Activated CD8-positive, alpha-beta memory T cell treated with anti-CD3 and anti-CD28 coated beads, Interleukin-2, amount 50 U/mL, for 1 hour (primary cell): ENCODE measurements at regions not wholly inside any gene's neighbourhood (a gene's known extent, or its start where the extent isn't known, plus 50 kb on each side); places are given as distances from the start of the nearest gene placed in this dataset.
"Not testable (repeated sequence)": the region's sequence is repeated elsewhere in the genome, so short reads cannot be mapped to it uniquely, and the experiment has no call there.

Source experiments
- DNase-seq: peaks from one replicate; pipeline ENCODE4 v3.0.0-alpha.2; 2020; ENCODE audit errors: extremely low read depth

- DNase-seq: no peak
Observed at GRCh38 chr2:196486146-196486545, 153.4 kb upstream of the CCDC150 start.

DNA sequence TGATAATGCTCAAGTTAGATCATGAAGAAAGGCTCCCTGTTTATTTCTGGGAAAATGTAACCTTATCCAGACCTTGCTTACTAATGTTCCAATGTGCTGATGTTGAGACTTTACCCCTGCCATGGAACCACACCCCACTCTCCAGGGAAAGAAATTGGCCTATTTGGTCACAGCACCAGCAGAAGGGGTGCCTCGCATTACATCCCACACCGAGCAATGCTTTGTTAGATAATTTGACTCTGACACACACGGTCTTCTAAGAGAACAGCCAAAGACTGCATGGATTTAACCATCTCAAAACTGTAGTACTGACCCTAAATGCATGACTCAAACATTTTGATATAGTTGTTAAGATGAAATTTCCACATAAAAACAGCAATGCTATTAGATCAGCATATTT, 152.1 kb upstream of the CCDC150 start:
- no peak for DNase-seq

- DNase-seq: no peak
Observed at GRCh38 chr2:196489371-196489770, 150.1 kb upstream of the CCDC150 start.

GRCh38 chr2:196492946-196493345, 146.6 kb upstream of the CCDC150 start:
- no peak for DNase-seq

- no peak for DNase-seq
Observed at GRCh38 chr2:196498962-196499361, 140.6 kb upstream of the CCDC150 start.

DNA sequence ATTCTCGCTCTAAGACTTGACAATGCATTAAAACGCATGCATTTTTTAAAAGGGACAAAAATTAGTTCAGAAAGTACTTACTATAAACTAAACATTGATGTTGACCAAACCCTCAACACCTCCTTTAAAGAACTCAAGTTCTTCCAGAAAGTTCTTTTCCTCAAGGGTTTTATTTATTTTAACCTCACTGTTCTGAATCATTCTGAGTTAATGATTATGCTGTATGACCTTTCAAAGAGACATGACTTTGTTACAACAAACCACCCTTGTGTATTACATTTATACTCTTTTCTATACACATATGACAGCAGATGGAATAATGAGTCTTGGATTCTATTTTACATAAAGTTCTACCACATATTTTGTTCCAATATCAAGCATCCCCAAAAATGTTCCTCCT, 139.8 kb upstream of the CCDC150 start:
- DNase-seq: no peak

DNA sequence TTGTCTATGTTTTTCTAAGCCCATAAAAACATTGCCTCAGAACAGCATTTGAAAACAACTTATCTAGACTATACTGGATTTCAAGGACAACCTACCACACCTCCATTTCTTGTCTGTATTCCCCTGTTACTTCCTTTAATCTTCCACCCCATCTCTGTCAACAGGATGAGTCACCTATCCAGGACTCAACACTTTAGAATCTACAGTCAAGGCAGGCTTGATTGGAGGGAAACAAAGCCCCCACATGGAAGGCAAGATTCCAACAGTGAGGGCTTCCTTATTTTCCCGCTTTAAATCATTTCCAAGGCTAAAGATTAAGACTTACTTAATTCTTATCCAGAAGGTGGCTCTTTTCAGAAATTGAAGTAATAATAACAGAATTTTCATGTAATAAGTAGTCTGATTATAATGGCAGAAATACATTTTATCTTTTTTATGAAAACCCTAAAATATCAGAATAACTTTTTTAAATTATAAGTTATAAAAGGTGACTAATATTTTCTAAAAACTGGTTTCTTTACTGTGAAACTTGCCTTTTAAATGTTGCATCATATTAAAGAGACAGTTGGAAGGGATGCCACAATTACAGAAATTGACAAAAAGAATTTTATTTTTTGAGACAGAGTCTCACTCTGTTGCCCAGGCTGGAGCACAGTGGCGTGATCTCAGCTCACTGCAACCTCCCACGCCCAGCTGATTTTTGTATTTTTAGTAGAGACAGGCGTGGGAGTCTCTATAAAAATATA, 138.7 kb upstream of the CCDC150 start:
- DNase-seq: no peak

- DNase-seq: no peak
Observed at GRCh38 chr2:196501836-196502235, 137.7 kb upstream of the CCDC150 start.

GRCh38 chr2:196502386-196502785, 137.1 kb upstream of the CCDC150 start:
- no peak for DNase-seq

GRCh38 chr2:196503398-196503797, 136.1 kb upstream of the CCDC150 start:
- no peak for DNase-seq

DNA sequence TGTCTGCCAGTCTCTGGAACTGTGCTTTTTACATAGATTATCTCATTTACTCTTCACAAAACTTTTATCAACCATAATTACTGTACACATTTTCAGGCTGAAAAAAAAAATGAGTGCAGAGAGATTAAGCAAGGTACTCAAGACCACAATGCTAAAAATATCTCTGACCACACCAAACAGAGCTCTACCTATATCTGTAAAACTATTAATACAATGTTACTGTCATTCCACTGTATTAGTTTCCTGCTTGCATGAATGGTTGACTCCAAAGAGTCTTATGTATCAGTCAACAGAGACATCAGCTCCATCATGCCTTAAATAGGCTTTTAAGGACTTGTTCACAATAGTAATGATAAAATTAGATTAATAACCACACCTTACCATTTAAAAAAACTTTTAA, 134.7 kb upstream of the CCDC150 start:
- no peak for DNase-seq

DNA sequence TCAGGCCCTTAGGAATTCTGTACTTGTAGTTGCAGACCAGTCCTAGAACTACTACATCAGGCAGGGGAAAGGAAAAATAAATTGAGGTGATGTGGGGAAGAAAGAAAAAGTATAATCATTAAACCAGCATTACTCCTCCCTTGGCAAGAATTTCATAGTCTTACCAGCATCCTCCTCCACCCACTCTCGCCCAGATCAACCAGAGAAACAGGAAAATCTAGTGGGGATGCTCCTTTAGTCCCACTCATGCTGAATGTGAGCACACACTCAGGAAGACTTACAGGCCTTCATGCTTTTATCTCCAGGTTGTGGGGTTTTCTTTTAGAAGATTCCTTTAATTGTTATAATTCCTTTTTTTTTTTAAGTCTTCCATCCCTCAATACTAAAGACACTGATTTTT, 129.3 kb upstream of the CCDC150 start:
- DNase-seq: no peak

DNA sequence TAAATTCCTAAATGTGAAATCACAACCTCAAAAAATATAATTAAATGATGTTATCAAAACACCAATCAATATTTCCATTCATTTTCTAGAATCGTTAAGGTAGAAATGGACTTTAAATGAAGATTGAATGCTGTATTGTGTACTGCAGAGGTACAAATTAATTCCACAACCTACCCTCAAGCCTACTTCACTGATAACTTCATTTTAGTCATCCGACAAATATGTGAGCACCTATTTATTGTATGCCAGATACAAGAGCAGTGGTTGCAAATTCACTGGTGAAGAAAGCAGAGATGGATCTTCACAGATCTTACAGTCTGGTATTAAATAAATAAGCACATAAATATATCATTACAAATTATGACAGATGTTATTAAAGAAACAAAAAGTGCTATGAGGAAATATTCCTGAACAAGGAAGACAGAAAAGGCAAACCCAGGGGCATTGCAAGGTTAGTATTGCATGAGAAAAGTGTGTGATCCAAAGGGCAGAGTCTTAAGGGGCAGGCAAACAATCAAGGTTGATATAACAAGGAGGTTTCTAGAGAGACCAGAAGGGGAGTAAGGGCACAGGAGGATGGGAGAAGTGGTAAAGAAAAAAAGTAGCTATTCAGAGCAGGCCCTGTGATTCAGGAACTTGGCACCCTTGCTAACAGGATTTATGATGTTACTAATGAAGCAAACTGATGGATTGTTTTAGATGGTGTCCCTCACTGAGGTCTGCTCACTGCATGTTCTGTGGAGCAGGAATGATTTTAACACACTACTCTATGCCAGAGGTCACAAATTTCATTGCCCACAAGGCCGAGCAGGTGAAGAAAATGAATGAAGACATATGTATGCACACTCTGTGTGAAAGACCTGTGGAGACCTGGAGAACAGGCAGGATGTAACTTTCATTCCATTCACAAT, 128.0 kb upstream of the CCDC150 start:
- no peak for DNase-seq

GRCh38 chr2:196513796-196514526, 125.6 kb upstream of the CCDC150 start:
- DNase-seq: no peak

DNA sequence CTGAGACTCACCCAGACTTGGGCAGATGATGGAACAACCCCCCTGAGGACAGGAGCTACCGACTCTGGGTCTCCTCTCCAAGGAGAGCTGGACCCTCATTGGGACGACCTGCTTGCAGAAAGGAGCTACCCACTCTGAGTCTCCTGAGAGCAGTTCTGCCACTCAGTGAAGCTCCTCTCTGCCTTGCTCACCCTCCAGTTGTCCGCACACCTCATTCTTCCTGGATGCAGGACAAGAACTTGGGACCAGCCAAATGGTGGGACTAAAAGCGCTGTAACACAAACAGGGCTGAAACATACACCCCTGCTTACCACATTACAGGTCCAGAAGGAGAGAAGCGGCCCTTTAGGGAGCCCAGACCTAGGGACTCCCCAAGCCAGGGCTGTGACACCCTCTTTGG, 124.9 kb upstream of the CCDC150 start:
- no peak for DNase-seq

GRCh38 chr2:196515051-196515450, 124.5 kb upstream of the CCDC150 start:
- no peak for DNase-seq

- no peak for DNase-seq
Observed at GRCh38 chr2:196515608-196516007, 123.9 kb upstream of the CCDC150 start.

DNA sequence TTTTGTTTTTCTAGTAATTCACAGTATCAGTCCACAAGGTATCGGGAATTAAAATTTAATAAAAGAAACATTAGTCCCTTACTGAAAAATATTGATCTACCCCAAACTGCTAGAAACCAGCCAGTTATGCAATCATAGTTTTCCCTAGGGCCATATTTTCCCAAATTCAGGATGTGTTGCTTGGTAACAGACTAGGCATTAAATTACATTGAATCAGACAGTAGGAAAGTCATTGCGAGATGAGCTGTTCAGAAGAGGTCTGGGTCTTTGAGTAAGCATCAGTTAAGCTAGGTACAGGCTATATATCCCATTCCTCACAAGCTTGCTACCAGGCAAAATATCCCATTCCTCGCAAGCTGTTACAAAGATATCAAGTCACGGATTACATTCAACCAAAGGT, 123.0 kb upstream of the CCDC150 start:
- DNase-seq: no peak

- no peak for DNase-seq
Observed at GRCh38 chr2:196520605-196521004, 118.9 kb upstream of the CCDC150 start.

DNA sequence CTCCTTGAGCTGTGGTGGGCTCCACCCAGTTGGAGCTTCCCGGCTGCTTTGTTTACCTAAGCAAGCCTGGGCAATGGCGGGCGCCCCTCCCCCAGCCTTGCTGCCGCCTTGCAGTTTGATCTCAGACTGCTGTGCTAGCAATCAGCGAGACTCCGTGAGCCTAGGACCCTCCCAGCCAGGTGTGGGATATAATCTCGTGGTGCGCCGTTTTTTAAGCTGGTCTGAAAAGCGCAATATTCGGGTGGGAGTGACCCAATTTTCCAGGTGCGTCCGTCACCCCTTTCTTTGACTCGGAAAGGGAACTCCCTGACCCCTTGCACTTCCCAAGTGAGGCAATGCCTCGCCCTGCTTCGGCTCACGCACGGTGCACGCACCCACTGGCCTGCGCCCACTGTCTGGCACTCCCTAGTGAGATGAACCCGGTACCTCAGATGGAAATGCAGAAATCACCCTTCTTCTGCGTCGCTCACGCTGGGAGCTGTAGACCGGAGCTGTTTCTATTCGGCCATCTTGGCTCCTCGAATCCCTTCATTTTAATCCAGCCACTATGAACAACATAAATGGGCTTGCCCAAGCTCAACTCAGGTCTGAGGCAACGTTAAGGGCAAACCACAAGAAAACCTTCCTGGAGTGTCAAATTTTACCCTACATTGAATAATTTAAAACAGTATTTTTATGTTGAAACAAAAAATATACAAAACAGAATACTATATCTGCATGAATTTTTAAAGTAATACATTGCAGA, 112.4 kb upstream of the CCDC150 start:
- not testable (repeated sequence) for DNase-seq

- no peak for DNase-seq
Observed at GRCh38 chr2:196528486-196529223, 110.9 kb upstream of the CCDC150 start.
